GM18499 (cell line): ENCODE measurements at regions not wholly inside any gene's neighbourhood (a gene's known extent, or its start where the extent isn't known, plus 50 kb on each side); places are given as distances from the start of the nearest gene placed in this dataset.

Experiments used
- ATAC-seq: cut with Tn5 transposase; IDR thresholded peaks from one replicate; pipeline ENCODE4 v1.9.1; 2021; ENCODE audit warnings: moderate number of reproducible peaks; ENCODE audit not compliant: insufficient read depth, unreplicated experiment

DNA sequence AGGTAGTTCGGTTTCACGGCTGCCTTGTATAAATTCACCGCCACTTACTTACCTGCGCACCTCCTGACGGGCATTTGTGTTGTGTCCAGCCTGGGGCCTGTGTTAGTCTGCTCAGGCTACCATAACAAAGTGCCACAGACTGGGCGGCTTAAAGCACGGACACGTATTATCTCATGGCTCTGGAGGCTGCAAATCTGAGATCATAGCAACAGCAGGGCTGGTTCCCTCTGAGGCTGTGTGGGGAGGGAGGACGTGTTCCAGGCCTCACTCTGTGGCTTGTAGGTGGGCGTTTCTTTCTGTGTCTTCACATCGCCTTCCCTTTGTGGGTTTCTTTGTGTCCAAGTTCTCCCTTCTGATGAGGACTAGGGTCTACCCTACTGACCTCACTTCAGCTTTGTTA is 93.5 kb upstream of the FZD10 start:
- no peak for ATAC-seq

DNA sequence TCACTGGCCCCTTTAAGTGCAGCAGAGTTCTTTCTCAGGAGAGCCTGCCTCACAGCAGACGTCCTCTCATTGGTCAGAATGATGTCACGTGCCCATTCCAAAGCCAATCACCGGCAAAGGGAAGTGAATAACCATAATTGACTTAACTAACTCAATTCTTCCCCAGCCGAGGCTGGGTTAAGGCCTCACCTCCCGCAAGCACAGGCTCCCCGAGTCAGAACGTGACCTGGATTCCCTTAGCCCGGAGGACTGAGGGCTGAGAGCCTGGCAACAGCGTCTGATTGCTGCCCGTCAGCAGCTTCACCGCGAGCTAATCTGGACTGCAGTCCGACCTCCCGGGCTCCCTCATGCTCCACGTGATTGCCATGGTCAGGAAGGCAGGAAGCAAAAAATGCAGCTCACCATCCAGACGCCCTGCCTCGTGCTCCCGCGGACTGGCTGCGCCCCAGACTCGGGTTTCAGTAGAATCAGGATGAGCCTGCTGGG is 92.1 kb upstream of the FZD10 start:
- no peak for ATAC-seq

DNA sequence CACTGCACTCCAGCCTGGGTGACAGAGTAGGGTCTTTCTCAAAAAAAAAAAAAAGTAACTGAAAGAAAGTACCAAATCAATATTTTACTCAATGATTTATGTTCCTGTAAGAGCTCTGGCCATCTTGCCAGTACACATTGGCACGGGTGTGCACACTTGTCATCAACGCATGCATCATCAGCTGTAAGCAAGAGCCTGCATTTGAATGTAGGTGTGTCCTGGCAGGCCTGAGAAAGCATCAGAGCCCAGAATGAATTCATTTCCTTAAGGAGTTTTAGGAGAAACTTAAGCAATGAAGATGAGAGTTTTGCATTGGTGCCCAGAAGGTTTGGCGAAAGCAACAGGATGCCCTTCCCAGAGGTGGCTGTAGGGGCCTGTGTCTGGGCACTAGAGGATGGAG is 88.5 kb upstream of the FZD10 start:
- ATAC-seq: no peak

- no peak for ATAC-seq
Measured at GRCh38 chr12:130074661-130075406, 87.4 kb upstream of the FZD10 start.

- no peak for ATAC-seq
Measured at GRCh38 chr12:130075497-130076076, 86.7 kb upstream of the FZD10 start.

GRCh38 chr12:130076126-130076525 is 86.1 kb upstream of the FZD10 start:
- ATAC-seq: no peak

DNA sequence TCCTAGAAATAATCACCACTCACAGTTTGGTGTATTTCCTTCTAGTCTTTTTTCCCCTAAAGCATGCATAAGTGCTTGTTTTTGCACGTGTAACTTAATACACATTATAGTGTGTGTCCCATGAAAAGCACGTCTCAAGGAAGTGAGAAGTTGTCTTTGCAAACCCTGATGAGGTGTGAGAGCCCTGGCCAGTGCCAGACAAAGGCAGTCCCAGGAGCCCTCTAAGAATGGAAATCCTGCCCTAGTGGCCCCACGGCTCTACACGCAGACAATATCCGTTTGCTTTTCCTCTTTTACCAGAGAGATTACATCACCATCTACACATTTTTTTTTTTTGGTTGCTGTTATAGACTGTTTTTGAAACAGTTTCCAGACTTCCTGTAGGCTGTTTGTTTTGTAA is 85.5 kb upstream of the FZD10 start:
- no peak for ATAC-seq

- ATAC-seq: no peak
Measured at GRCh38 chr12:130078852-130079251, 83.4 kb upstream of the FZD10 start.

DNA sequence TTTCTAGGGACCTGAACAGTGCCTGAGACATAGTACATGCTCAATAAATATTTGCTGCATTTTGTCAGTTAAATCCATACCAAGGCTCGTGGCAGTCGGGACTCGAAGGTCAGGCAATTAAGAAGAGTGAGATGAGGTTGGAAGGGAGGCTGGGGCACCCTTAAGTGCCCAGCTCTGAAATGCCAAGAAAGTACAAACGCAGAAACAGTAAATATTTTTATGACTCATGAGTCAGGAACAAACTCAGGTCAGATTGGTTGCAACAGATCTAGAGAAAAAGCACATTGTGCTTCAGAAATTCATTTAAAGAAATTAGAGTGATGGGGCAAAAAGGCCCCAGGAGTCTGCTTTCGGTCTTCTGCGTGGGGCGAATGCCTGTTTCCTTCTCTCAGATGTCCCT is 83.0 kb upstream of the FZD10 start:
- ATAC-seq: no peak

DNA sequence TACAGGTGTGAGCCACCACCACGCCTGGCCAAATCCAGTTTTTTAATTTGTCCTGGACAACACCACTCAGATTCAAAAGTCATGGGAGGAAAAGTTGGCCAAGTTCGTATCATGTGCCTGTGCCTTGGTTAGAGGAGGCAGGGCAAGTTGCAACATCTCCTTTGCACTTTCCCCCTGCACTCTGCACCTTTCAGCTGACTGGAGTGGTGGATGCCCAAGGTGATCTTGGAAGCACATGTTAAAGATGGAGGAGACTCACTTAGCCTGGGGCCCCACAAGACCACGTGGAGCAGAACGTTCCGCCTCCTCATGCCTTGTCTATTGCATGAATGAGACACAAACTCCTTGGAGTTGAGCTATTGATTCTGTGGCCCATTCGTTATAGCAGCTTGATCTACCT is 82.1 kb upstream of the FZD10 start:
- no peak for ATAC-seq

GRCh38 chr12:130081117-130081805 is 81.0 kb upstream of the FZD10 start:
- ATAC-seq: no peak

DNA sequence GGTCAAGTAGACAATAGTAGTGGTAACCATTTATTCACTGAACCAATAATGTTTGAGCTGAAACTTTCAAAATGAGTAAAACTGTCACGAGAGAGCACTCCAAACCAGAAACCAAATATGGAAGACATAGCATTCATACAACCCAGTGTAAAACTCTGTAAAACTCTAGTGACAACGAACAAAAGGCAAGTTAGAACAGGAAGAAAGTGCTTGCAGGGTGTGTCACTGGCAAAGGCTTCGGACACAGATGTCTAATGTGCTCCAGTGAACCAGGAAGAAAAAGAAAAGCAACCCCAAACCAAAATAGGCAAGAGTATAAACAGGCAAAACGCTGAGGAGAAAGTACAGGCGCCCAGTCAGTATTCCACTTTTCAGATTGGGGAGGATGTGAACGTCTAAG is 79.3 kb upstream of the FZD10 start:
- ATAC-seq: no peak

- ATAC-seq: no peak
Measured at GRCh38 chr12:130083734-130084133, 78.5 kb upstream of the FZD10 start.

DNA sequence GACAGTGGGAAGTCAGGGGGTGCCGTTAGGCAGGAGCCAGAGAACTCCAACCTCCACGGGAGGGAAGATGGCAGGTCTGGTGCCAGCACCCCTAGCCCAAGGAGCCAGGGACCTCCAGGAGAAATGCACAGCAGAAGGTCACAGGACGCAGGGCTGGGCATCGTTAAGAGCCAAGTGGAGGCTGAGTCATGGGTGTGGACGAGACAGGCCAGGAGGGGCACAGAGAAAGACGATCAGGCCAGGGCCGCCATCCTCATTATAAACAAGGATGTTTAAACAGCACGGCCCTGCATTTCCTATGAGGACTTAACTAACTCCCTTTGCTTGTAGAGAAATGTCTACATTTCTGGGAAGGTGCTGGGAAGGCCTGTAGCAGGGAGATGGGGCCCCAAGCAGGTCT is 77.9 kb upstream of the FZD10 start:
- no peak for ATAC-seq

- no peak for ATAC-seq
Measured at GRCh38 chr12:130086248-130086647, 76.0 kb upstream of the FZD10 start.

DNA sequence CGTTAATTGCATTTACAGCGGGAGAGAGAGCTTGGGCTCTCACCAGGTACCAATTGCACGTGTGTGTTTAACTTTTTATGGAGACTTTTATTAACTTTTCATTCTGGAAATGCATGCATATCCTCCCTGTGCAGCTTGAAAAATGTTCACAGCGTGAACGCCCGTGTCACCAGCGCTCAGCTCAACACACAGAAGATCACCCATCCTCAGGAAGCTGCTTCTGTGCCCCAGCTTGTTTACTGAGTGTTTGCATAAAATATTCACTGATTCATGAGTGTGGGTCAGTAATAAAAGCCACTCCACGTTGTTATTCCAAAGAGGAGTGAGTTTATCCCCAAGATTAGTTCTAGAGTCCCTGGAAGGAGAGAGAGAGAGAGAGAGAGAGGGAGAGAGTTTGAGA is 75.5 kb upstream of the FZD10 start:
- ATAC-seq: no peak

GRCh38 chr12:130087222-130087621 is 75.0 kb upstream of the FZD10 start:
- no peak for ATAC-seq

GRCh38 chr12:130088504-130088903 is 73.8 kb upstream of the FZD10 start:
- no peak for ATAC-seq

DNA sequence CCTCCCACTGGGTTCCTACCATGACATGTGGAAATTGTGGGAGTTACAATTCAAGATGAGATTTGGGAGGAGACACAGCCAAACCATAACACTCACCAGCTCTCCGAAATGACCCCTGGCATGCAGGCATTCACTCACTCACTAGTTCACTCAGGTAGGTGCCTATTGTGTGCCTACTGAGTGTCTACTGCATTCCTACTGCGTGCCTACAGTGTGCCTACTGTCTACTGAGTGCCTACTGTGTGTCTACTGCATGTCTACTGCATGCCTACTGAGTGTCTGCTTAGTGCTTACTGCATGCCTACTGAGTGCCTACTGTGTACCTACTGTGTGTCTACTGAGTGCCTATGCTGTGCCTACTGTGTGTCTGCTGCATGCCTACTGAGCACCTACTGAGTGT is 71.7 kb upstream of the FZD10 start:
- no peak for ATAC-seq

DNA sequence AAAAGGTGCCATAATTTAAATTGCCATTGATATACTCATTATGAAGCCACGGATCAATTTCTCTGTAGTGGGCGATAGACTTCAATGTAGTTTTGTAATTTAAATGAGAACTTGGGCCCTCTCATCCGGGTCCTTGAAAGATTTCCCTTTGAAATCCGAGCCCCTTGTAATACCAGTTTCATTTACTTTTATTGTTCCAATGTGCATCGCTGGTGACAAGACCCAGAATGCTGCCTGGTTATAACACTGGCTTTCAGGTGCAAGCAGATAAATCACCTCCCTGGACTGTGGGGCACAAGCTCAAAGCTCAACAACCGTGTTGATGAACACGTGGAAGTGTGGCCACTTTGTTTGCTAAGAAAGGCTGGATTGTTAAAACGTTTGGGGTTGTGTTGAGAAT is 68.9 kb upstream of the FZD10 start:
- no peak for ATAC-seq

GRCh38 chr12:130097342-130097741 is 64.9 kb upstream of the FZD10 start:
- no peak for ATAC-seq
